Astrocyte of the cerebellum (primary cell): ENCODE measurements at regions not wholly inside any gene's neighbourhood (a gene's known extent, or its start where the extent isn't known, plus 50 kb on each side); places are given as distances from the start of the nearest gene placed in this dataset.

Source experiments
- DNase-seq: peaks from one replicate; pipeline ENCODE4 v3.0.0-alpha.2; 2011; ENCODE audit warnings: low read depth
- H3K4me3 ChIP-seq: 2 replicates; pipeline ENCODE4 v1.5.1; 2011; ENCODE audit warnings: mild to moderate bottlenecking, low read depth, low read length, moderate library complexity
- CTCF ChIP-seq: IDR thresholded peaks from 2 replicates; pipeline ENCODE4 v1.5.1; 2012; ENCODE audit warnings: low read length, low read depth, moderate library complexity, mild to moderate bottlenecking; ENCODE audit errors: missing control alignments
- in situ Hi-C: cut with HindIII; loops from 2 replicates; pipeline ENCODE4 v1.10.0; 2017; ENCODE audit warnings: low sequenced_read_pairs

- in situ Hi-C loops = no loop called here
- no peak for TF ChIP-seq CTCF
- H3K4me3 ChIP-seq = no peak overlapping the region
- no peak for DNase-seq
These were observed 197.8 kb upstream of the HMCN1 start for GRCh38 chr1:185536165-185536920.

- TF ChIP-seq CTCF = no peak
- no peak for DNase-seq
- H3K4me3 ChIP-seq = no peak overlapping the region
- in situ Hi-C loops = no loop called here
These were observed 198.6 kb upstream of the HMCN1 start for GRCh38 chr1:185535621-185536020.

GRCh38 chr1:185534801-185535200 lies 199.4 kb upstream of the HMCN1 start:
- no peak for TF ChIP-seq CTCF
- no peak for DNase-seq
- H3K4me3 ChIP-seq = no peak overlapping the region

DNA sequence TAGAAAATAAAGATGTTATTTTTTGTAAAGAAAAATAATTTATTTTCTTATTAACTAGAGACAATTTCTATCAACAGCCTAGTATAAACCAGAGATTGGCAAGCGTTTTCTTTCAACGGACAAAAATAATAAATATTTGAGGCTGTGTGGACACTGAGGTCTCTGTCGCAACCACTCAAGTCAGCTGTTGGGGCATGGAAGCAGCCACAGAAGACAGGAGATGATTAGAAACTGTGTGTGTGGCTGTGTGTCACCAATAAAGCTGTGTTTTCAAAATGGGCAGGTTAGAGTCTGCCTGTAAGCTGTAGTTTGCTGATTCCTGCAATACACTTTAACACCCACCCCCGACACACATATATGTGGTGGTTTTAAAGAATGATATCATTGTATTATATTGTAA lies 200.6 kb upstream of the HMCN1 start:
- H3K4me3 ChIP-seq = no peak overlapping the region
- in situ Hi-C loops = no loop called here
- no peak for TF ChIP-seq CTCF
- no peak for DNase-seq

More at GRCh38 chr1:185534801-185535200, 199.4 kb upstream of the HMCN1 start:
- in situ Hi-C loops = no loop called here

- TF ChIP-seq CTCF = no peak
- no peak overlapping the region for H3K4me3 ChIP-seq
- no peak for DNase-seq
- in situ Hi-C loops = no loop called here
These were observed 201.3 kb upstream of the HMCN1 start for GRCh38 chr1:185532856-185533255.

DNA sequence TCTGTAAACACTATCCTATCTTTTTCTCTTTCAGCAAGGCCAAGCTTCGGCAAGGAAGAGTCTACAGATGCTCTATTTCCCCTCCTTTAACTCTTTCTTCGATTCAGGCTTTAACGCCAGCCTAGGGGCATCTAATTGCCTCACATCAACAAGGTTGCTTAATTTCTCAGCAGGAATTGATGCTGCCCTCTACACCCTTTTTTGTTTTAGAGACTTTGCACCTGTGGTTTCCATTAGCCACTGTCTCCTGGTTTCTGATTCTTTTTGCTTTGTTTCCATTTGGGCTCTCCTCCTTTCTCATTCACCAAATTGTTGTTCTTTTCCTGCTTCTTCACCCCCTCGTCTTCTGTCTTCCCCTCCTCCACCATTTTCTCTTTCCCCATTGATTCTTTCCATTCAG lies 202.4 kb upstream of the HMCN1 start:
- H3K4me3 ChIP-seq = no peak overlapping the region
- TF ChIP-seq CTCF = no peak
- in situ Hi-C loops = no loop called here
- no peak for DNase-seq
